Hepatocyte (in vitro differentiated cells): ENCODE measurements at regions not wholly inside any gene's neighbourhood (a gene's known extent, or its start where the extent isn't known, plus 50 kb on each side); places are given as distances from the start of the nearest gene placed in this dataset.

Experiments used
- EZH2 ChIP-seq: fragments of 200-600 bp; sonication (generic); IDR thresholded peaks from 2 replicates; pipeline ENCODE4 v1.6.1; 2016; ENCODE audit warnings: antibody characterized with exemption, mild to moderate bottlenecking, borderline replicate concordance
- TF ChIP-seq, protein P1 (sequence below): fragments of 200-600 bp; sonication (generic); IDR thresholded peaks from 2 replicates; pipeline ENCODE4 v1.5.1; 2016; ENCODE audit warnings: antibody characterized with exemption, mild to moderate bottlenecking; ENCODE audit not compliant: poor library complexity

DNA sequence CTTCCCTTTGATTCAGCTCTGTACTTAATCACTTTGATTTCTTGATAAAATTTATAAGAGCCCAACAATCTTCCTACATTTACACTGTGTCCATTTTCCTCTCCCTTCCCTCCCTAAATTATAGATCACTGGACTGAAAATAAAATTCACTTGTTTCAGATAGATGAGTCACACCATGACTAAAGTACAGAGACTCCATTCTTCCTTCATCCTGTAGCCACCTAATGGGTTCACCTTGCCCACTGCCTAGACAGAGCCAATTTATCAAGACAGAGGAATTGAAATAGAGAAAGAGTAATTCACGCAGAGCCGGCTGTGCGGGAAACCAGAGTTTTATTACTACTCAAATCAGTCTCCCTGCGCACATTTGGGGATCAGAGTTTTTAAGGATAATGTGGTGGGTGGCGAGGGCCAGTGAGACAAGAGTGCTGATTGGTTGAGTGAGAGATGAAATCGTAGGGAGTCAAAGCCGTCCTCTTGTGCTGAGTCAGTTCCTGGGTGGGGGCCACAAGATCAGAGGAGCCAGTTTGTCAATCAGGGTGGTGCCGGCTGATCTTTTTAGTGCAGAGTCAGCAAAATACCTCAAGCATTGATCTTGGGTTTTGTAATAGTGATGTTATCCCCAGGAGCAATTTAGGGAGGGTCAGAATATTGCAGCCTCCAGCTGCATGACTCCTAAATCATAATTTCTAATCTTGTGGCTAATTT, 71.3 kb upstream of the MED14 start:
- no peak for TF ChIP-seq EZH2
- TF ChIP-seq, protein P1, sequence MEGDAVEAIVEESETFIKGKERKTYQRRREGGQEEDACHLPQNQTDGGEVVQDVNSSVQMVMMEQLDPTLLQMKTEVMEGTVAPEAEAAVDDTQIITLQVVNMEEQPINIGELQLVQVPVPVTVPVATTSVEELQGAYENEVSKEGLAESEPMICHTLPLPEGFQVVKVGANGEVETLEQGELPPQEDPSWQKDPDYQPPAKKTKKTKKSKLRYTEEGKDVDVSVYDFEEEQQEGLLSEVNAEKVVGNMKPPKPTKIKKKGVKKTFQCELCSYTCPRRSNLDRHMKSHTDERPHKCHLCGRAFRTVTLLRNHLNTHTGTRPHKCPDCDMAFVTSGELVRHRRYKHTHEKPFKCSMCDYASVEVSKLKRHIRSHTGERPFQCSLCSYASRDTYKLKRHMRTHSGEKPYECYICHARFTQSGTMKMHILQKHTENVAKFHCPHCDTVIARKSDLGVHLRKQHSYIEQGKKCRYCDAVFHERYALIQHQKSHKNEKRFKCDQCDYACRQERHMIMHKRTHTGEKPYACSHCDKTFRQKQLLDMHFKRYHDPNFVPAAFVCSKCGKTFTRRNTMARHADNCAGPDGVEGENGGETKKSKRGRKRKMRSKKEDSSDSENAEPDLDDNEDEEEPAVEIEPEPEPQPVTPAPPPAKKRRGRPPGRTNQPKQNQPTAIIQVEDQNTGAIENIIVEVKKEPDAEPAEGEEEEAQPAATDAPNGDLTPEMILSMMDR = no peak
